Activated CD4-positive, alpha-beta T cell treated with anti-CD3 and anti-CD28 coated beads, Interleukin-2, amount 50 U/mL, for 24 hours (primary cell): ENCODE measurements at regions not wholly inside any gene's neighbourhood (a gene's known extent, or its start where the extent isn't known, plus 50 kb on each side); places are given as distances from the start of the nearest gene placed in this dataset.
"Not testable (repeated sequence)": the region's sequence is repeated elsewhere in the genome, so short reads cannot be mapped to it uniquely, and the experiment has no call there.

Experiments
- DNase-seq, 2 donors: peaks; one replicate each; pipeline ENCODE4 v3.0.0-alpha.2; 2020; ENCODE audit warnings: low read depth in 1 of 2, low spot score in 1 of 2

DNA sequence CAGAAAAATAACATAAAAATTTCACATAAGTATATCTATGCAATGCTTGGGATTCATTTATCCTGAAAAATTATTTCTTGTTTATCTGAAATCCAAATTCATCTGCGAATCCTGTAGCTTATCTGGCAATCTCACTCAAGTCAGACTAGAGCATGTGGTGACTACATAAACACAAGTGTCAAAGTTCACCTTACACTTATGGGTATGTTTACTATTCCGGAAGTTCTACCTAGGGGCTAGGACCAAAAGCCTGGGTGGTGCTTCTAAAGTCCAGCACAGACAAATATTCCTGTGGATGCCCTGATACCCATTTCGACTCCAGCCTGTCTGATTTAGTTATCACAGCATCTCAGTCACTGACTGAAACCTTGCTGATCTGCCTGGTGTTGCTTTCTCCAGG lies 364.0 kb downstream of the METTL4 start:
- no peak for DNase-seq

DNA sequence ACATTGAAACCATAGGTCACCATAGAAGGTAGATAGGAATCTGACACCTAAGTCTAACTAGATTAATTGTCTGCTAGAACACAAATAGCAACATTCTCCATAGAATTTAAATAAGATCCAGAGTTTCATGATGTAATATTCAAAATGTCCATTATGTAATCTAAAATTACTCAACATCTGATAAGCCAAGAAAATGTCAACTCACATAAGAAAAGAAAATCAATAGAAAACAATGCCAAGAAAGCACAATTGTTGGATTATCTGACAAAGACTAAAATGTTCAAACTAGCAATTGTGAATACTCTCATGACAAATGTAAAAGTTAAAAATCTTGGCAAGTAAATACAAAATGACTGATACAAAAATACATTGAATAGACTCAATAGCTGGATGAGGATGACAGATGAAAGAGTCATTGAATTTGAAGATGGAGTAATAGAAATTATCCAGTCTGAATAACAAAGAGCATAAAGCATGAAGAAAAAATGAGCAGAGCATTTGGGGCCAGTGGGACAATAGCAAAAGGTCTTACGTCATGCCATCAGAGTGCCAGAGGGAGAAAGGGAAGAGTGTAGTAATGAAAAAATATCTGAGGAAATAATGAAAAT lies 358.6 kb downstream of the METTL4 start:
- DNase-seq: no peak

- DNase-seq: no peak
Observed at GRCh38 chr18:2213905-2214304, 357.4 kb downstream of the METTL4 start.

GRCh38 chr18:2217356-2217755 lies 353.9 kb downstream of the METTL4 start:
- no peak for DNase-seq

DNA sequence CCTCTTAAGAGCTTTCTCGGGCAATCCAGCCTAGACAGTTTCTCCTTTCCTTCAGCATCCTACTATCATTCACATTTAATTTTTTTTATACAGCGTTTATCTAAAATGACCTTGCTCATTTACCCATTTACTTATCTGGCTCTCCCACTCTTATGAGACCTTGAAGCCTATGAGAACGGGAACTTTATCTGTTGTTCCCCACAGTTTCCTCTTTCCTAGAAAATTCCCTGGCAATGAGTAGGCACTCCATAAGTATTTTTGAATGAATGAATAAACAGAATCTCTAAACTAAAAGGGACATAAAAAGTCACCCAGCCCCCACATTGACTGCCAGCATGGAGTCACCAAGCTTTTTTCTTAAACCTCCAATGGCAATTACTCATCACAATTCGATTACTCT lies 353.2 kb downstream of the METTL4 start:
- no peak for DNase-seq

GRCh38 chr18:2219706-2220105 lies 351.6 kb downstream of the METTL4 start:
- DNase-seq: no peak

DNA sequence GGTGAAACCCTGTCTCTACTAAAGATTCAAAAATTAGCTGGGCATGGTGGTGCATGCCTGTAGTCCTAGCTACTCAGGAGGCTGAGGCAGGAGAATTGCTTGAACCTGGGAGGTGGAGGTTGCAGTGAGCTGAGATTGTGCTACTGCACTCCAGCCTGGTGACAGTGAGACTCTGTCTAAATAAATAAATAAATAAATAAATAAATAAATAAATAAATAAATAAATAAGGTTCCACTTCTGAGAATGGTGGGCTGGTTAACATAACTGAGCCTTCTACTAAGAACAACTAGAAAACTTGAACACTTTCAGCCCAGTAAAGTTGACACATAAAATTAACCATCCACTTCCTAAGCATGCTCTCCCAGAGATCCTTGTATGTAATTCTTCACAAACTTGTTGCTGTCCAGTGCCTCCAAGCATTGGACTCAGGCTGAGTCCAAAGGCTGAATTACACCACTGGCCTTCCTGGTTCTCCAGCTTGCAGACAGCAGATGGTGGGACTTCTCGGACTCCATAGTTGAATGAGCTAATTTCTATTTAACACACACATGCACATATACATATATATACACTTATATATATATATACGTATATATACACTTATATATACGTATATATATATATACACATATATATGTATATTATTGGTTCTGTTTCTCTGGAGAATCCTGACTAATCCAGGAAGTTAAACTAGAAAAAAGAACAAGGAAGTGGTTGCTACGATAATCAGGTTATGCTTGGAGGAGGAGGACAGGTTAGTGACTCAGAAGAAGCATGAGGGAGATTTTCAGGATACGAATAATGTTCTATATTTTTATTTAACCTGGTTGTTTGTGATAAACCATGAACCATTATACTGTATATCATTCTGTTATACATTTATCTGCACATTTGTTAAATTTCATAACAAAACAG lies 348.8 kb downstream of the METTL4 start:
- DNase-seq: no peak

DNA sequence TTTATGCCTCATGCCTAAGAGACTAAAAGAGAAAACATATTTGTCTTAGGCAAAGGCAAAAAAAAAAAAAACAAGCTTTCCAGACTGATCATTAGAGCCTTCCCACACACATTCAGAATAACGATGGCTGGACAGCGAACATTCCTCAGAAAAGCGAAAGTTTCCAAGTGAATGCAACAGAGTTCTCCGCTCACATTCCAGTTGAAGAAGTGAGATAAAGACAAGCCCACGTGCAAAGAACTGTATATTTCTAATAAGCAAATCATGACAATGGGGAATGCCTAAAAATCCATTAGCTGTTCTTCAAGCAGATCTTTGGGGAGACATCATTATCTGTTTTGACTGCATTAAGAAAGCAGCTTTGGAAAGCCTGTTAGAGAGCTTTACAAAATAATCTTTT lies 347.9 kb downstream of the METTL4 start:
- no peak for DNase-seq

DNA sequence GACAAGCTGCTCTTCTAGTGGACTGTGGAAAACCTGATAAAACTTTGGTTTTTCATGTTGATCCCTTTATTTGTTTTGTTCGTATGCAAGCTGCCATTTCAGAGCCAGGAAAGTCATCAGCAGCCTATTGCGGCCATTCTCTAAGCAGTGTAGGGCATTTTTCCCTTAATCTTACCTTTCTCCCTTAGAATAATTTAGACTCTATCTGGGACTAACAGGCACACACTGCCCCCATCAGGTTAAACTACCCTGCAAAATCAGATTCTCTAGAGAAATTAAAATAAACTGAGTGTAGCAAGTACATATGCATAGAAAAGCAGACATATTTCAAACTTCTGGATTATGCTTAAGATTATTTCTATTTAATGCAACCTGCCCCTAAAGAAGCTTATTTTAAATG lies 347.5 kb downstream of the METTL4 start:
- no peak for DNase-seq

DNA sequence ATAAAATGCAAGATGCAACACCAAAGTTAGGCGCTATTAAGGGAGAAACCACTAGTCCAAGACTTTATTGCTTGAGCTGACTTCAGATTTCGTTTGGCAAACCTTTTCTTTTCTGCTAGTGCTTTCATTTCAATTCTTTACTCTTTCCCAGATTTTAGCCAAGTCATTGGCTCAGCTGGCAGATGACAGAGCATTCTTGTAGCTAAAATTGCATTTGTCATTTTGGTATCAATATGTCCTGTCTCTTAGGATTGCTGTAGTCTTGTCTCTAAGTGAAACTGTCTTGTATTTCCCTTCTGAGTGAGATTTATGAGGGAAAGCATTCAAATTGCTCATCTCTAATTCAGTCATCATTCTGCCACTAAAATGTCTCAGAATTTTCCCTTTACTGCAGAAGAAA lies 335.1 kb downstream of the METTL4 start:
- DNase-seq: no peak

- no peak for DNase-seq
Observed at GRCh38 chr18:2237706-2238105, 333.6 kb downstream of the METTL4 start.

DNA sequence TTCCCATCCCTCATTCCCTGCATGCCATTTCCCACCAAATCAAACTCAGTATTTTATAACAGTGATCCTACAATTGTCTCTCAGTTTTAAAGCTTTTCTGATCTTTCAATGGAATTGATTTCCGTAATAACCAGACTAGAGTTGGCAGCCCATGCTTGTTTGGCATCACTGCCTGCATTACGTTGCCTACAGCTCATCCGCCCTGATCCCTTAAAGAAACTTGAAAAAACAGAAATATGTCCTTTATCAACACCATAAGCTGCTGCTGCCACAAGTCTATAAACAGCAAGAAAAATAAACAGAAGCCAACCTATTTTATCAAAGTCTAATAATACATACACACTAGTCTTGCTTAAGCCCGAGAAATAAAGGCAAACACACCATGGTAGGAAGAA lies 331.0 kb downstream of the METTL4 start:
- no peak for DNase-seq

DNA sequence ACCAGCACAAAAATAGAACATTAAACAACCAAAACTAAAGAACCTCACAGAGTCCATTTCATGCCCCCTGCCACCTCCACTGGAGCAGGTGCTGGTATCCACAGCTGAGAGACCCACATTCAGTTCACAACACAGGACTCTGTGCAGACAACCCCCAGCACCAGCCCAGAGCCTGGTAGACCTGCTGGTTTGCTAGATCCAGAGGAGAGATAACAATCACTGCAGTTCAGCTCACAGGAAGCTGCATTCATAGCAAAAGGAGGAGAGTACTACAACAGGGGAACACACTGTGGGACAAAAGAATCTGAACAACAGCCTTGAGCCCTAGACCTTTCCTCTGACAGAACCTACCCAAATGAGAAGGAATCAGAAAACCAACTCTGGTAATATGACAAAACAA lies 326.7 kb downstream of the METTL4 start:
- DNase-seq: no peak

DNA sequence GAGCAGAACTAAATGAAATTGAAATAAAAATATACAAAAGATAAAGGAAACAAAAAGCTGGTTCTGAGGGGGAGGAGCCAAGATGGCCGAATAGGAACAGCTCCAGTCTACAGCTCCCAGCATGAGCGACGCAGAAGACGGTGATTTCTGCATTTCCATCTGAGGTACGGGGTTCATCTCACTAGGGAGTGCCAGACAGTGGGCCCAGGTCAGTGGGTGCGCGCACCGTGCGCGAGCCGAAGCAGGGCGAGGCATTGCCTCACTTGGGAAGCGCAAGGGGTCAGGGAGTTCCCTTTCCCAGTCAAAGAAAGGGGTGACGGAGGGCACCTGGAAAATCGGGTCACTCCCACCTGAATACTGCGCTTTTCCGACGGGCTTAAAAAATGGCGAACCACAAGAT lies 324.2 kb downstream of the METTL4 start:
- DNase-seq: not testable (repeated sequence)

DNA sequence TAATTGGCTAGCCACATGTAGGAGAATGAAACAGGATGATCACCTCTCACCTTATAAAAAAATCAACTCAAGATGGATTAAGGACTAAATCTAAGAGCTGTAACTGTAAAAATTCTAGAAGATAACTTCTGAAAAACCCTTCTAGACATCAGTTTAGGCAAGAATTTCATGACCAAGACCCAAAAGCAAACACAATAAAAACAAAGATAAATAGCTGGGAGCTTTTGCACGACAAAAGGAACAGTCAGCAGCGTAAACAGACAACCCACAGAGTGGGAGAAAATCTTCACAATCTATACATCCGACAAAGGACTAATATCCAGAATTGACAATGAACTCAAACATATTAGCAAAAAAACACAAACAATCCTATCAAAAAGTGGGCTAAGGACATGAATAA lies 316.3 kb downstream of the METTL4 start:
- DNase-seq: no peak

GRCh38 chr18:2256577-2256976 lies 314.7 kb downstream of the METTL4 start:
- DNase-seq: no peak

DNA sequence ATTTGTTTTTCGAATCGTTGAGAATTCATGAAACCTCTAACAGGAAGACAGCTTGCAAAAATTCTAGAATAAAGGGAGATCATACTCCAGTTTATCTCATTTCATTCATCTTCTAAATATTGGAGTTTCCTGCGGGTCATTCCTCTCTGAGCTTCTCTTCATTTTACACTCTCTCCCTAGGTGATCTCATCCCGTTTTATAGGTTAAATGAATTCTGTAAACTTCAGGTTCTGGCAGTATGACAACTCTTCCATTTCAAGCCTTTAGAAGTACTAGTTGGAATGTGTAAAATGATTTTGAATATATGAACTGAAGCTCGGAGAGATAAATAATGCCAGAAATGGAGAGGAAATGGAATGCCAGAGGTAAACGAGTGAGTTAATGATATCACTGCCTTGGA lies 312.4 kb downstream of the METTL4 start:
- no peak for DNase-seq

DNA sequence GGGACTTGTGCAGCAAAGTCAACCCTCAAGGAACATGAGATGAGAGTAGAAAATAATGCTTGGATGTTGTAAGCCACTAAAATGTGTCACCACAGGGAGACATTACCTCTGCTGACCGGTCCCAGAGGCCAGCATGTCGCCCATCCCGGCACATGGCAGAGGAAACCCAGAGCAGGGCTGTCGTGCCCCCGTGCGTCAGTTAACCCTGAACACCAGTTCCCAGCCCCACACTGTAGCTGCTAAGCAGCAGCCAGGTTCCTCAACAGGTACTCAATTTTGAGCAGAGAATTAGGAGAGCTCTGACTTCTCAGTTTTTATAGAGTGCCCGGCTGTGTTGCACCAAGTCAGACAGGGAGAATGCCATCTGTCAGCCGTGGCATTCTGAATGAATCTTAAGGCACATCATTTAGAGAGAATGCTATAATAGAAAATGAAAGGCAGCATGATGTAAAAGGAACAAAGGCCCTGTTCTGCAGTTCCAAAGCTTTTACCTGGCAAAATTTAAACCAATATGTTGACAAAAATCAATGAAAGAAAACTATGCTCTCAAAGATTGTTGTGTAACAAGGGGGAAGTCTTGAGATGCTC lies 307.9 kb downstream of the METTL4 start:
- DNase-seq: no peak

- DNase-seq: no peak
Observed at GRCh38 chr18:2274613-2275012, 296.7 kb downstream of the METTL4 start.

DNA sequence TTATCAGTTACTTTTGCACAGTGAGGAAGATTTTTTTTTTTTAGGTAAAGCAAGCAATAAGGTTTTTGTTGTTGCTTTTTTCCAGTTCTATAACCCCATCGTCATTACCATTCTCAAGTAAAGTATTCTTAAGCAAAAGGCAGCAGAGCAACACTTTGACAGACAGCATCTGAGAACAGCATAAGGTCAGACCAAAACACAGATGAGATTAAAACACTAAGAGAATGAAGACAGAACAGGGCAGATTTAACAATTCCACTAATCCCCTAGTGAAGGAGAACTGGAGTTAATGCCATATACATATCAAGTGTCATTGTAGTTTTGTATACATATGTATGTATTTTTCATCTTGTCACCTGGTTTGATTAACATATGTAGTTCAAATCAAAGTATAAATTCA lies 290.2 kb downstream of the METTL4 start:
- DNase-seq: no peak

DNA sequence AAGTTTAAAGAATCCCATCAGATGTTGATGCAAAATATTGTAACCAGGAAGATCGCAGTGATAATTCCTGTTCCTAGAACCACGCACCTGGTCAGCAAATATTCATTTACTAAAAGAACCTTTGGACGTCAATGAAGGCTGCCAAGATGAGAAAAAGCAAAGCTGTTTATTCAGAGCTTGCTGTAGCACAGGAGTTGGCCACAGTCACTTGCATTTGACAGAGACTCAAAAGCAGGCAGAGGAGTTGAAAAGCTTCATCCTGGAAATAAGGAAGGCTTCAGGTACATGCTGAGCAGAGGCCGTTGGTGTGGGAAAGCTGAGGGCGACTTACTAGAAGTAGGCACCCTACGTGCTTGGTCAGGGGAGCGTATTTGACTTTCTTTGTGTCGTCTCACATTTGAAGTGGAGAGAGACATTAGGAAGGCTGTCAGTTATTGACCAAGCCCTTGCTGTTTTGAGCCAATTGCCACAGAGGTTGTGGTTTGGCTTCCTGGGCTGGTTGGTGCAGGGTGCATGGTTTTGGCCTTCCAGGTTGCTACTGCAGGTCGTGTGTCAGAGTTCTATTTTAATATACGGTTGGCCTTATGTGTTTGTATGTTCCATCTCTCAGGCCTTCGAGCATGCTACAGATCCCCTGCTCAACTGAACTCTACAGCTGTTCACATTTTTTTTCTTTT lies 289.6 kb downstream of the METTL4 start:
- DNase-seq: no peak
